ENCODE measurements at regions not wholly inside any gene's neighbourhood (a gene's known extent, or its start where the extent isn't known, plus 50 kb on each side); places are given as distances from the start of the nearest gene placed in this dataset.
"Not testable (repeated sequence)": the region's sequence is repeated elsewhere in the genome, so short reads cannot be mapped to it uniquely, and the experiment has no call there.

- no peak for DNase-seq
- peaks cover 13% of the 10 kb centered on the region for H3K9me3 Mint-ChIP-seq
- no peaks in the 10 kb centered on the region for H3K36me3 Mint-ChIP-seq (ENCODE audit: low read depth)
- no peaks in the 10 kb centered on the region for H3K27me3 Mint-ChIP-seq
- no peak overlapping the region for H3K27ac Mint-ChIP-seq
- H3K4me1 Mint-ChIP-seq (ENCODE audit: low read depth): no peaks in the 10 kb centered on the region
- H3K4me3 Mint-ChIP-seq: no peak overlapping the region
Measured at GRCh38 chr11:101269390-101269789, 139.8 kb upstream of the PGR start.

GRCh38 chr11:101267654-101268053, 138.0 kb upstream of the PGR start:
- Mint-ChIP-seq H3K9me3 (peaks cover 13% of the 10 kb centered on the region), H3K27ac (no peak overlapping the region), H3K4me1 (ENCODE audit: low read depth) (no peaks in the 10 kb centered on the region), H3K27me3 (no peaks in the 10 kb centered on the region), H3K36me3 (ENCODE audit: low read depth) (no peaks in the 10 kb centered on the region), H3K4me3 (no peak overlapping the region)
- no peak for DNase-seq

GRCh38 chr11:101264306-101264705, 134.7 kb upstream of the PGR start:
- Mint-ChIP-seq H3K27me3 (no peaks in the 10 kb centered on the region), H3K4me1 (ENCODE audit: low read depth) (no peaks in the 10 kb centered on the region), H3K9me3 (peaks cover 14% of the 10 kb centered on the region)

GRCh38 chr11:101262995-101263394, 133.4 kb upstream of the PGR start:
- Mint-ChIP-seq H3K4me3 (no peak overlapping the region), H3K27ac (no peak overlapping the region), H3K27me3 (no peaks in the 10 kb centered on the region), H3K9me3 (peaks cover 13% of the 10 kb centered on the region), H3K36me3 (ENCODE audit: low read depth) (no peaks in the 10 kb centered on the region), H3K4me1 (ENCODE audit: low read depth) (no peaks in the 10 kb centered on the region)
- DNase-seq: no peak

More at GRCh38 chr11:101264306-101264705, 134.7 kb upstream of the PGR start:
- Mint-ChIP-seq H3K4me3 (no peak overlapping the region), H3K27ac (no peak overlapping the region), H3K36me3 (ENCODE audit: low read depth) (no peaks in the 10 kb centered on the region)
- no peak for DNase-seq

DNA sequence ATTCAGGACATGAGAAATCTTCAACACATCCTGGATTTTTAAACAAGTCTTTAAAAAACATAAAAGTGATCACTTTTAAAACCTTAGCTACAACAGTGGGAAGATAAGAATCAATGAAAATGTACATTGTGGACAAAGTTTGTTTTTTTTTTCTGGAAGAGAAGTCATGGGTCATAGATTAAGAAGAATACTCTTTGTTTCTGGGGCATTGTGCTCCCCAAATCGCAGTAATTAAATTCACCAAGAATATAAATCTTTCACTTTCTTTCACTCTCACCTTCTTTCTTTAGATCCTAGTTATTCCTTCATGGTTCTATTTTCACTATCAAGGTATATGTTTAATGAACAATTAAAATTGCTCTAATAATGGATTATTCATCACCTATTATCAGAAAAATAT, 132.6 kb upstream of the PGR start:
- no peak for DNase-seq
- Mint-ChIP-seq H3K36me3 (ENCODE audit: low read depth) (no peaks in the 10 kb centered on the region), H3K27me3 (no peaks in the 10 kb centered on the region), H3K4me3 (no peak overlapping the region), H3K9me3 (peaks cover 11% of the 10 kb centered on the region), H3K27ac (no peak overlapping the region), H3K4me1 (ENCODE audit: low read depth) (no peaks in the 10 kb centered on the region)

DNA sequence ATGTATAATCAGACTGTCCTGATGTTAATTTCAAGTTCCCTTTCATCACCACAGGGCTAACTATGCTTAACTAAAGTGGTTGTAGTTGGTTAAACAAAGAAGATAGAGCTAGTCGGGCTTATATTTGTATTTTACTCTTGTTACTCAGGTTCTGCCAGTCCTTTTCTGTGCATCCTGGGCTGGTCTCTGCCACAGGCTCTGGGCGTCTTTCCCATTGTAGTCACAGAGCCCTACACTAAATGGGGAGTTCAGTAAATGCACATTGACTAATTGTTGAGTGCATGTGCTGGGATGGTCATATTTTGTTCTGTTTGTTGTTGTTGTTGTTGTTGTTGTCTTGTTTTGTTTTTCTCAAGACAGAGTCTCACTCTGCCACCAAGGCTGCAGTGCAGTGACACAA, 125.4 kb upstream of the PGR start:
- Mint-ChIP-seq H3K27me3 (no peaks in the 10 kb centered on the region), H3K36me3 (ENCODE audit: low read depth) (no peaks in the 10 kb centered on the region), H3K27ac (no peak overlapping the region), H3K4me1 (ENCODE audit: low read depth) (no peaks in the 10 kb centered on the region), H3K4me3 (no peak overlapping the region), H3K9me3 (peaks cover 8% of the 10 kb centered on the region)
- no peak for DNase-seq

DNA sequence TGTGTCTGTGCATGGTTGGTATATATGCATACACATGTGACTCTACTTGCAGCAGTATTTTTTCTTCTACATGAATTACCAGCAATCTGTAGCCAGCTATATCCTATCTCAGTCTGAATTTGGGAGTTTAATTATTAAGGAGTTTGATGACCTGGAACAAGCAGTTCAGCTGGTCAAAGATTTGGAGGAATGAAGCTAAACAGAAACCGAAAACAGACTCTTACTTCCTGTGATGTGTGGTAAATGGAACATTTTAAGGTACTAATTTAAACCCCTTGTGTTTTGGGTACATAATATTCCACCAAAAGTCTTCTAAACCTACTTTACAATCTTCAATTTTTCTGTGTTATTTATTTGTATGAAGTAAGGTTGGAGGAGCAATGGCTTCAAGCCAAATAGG, 124.4 kb upstream of the PGR start:
- Mint-ChIP-seq H3K4me3 (no peak overlapping the region), H3K27me3 (no peaks in the 10 kb centered on the region), H3K4me1 (ENCODE audit: low read depth) (no peaks in the 10 kb centered on the region), H3K36me3 (ENCODE audit: low read depth) (no peaks in the 10 kb centered on the region), H3K9me3 (peaks cover 6% of the 10 kb centered on the region), H3K27ac (no peak overlapping the region)
- DNase-seq: no peak

GRCh38 chr11:101245635-101246034, 116.0 kb upstream of the PGR start:
- H3K4me1 Mint-ChIP-seq (ENCODE audit: low read depth); H3K27ac Mint-ChIP-seq; H3K4me3 Mint-ChIP-seq; H3K27me3 Mint-ChIP-seq; H3K9me3 Mint-ChIP-seq; DNase-seq; H3K36me3 Mint-ChIP-seq (ENCODE audit: low read depth): not testable (repeated sequence)

DNA sequence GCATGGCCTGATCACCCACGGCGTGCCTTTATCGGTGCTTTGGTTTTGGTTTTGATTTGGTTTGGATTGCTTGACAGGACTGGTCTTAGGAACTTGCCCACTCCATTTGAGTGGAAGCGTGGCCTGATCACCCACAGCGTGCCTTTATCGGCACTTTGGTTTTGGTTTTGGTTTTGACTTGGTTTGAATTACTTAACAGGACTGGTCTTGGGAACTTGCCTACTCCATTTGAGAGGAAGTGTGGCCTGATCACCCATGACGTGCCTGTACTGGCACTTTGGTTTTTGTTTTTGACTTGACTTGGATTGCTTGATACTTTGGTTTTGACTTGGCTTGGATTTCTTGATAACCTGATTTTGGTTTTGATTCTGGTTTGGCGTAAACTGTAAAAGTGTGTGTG, 115.5 kb upstream of the PGR start:
- H3K36me3 Mint-ChIP-seq (ENCODE audit: low read depth); H3K27me3 Mint-ChIP-seq; H3K27ac Mint-ChIP-seq; DNase-seq; H3K4me3 Mint-ChIP-seq; H3K4me1 Mint-ChIP-seq (ENCODE audit: low read depth): not testable (repeated sequence)
- H3K9me3 Mint-ChIP-seq: peaks cover 10% of the 10 kb centered on the region

DNA sequence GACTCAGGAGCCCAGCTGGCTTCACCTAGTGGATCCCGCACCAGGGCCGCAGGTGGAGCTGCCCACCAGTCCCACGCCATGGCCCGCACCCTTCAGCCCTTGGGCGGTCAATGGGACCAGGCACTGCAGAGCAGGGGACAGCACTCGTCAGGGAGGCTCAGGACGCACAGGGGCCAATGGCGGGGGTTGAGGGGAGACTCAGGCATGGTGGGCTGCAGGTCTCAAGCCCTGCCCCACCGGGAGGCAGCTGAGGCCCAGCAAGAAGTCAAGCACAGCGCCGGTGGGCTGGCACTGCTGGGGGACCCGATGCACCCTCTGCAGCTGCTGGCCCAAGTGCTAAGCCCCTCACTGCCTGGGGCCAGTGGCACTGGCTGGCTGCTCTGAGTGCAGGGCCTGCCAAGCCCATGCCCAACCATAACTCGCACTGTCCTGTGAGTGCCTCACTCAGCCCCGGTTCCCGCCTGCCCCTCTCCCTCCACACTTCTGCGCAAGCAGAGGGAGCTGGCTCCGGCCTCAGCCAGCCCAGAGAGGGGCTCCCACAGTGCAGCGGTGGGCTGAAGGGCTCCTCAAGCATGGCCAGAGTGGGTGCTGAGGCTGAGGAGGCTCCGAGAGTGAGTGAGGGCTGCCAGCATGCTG, 111.7 kb upstream of the PGR start:
- Mint-ChIP-seq H3K36me3 (ENCODE audit: low read depth) (no peaks in the 10 kb centered on the region), H3K27ac (no peak overlapping the region), H3K9me3 (peaks cover 7% of the 10 kb centered on the region), H3K27me3 (no peaks in the 10 kb centered on the region), H3K4me3 (no peak overlapping the region), H3K4me1 (ENCODE audit: low read depth) (no peaks in the 10 kb centered on the region)
- DNase-seq: no peak

- H3K9me3 Mint-ChIP-seq: peaks cover 27% of the 10 kb centered on the region
- not testable (repeated sequence) for H3K27me3 Mint-ChIP-seq
Measured at GRCh38 chr11:101231207-101231834, 101.7 kb upstream of the PGR start.

GRCh38 chr11:101226617-101227016, 97.0 kb upstream of the PGR start:
- no peaks in the 10 kb centered on the region for H3K27me3 Mint-ChIP-seq
- H3K9me3 Mint-ChIP-seq: peaks cover 47% of the 10 kb centered on the region
- no peak overlapping the region for H3K27ac Mint-ChIP-seq
- no peak for DNase-seq
- no peak overlapping the region for H3K4me3 Mint-ChIP-seq
- H3K36me3 Mint-ChIP-seq (ENCODE audit: low read depth): no peaks in the 10 kb centered on the region
- no peaks in the 10 kb centered on the region for H3K4me1 Mint-ChIP-seq (ENCODE audit: low read depth)

More at GRCh38 chr11:101231207-101231834, 101.7 kb upstream of the PGR start:
- H3K36me3 Mint-ChIP-seq (ENCODE audit: low read depth); DNase-seq; H3K4me3 Mint-ChIP-seq; H3K27ac Mint-ChIP-seq; H3K4me1 Mint-ChIP-seq (ENCODE audit: low read depth): not testable (repeated sequence)

GRCh38 chr11:101224221-101224620, 94.6 kb upstream of the PGR start:
- no peaks in the 10 kb centered on the region for H3K36me3 Mint-ChIP-seq (ENCODE audit: low read depth)

GRCh38 chr11:101218091-101218490, 88.5 kb upstream of the PGR start:
- not testable (repeated sequence) for H3K36me3 Mint-ChIP-seq (ENCODE audit: low read depth)
- H3K9me3 Mint-ChIP-seq: peaks cover 51% of the 10 kb centered on the region

More at GRCh38 chr11:101224221-101224620, 94.6 kb upstream of the PGR start:
- Mint-ChIP-seq H3K9me3 (peaks cover 53% of the 10 kb centered on the region), H3K4me1 (ENCODE audit: low read depth) (no peaks in the 10 kb centered on the region), H3K4me3 (no peak overlapping the region), H3K27me3 (no peaks in the 10 kb centered on the region), H3K27ac (no peak overlapping the region)
- no peak for DNase-seq

GRCh38 chr11:101216091-101216490, 86.5 kb upstream of the PGR start:
- not testable (repeated sequence) for H3K27ac Mint-ChIP-seq; H3K27me3 Mint-ChIP-seq; DNase-seq; H3K4me3 Mint-ChIP-seq; H3K36me3 Mint-ChIP-seq (ENCODE audit: low read depth); H3K4me1 Mint-ChIP-seq (ENCODE audit: low read depth)
- peaks cover 57% of the 10 kb centered on the region for H3K9me3 Mint-ChIP-seq

More at GRCh38 chr11:101218091-101218490, 88.5 kb upstream of the PGR start:
- H3K27me3 Mint-ChIP-seq; H3K4me3 Mint-ChIP-seq; H3K27ac Mint-ChIP-seq; H3K4me1 Mint-ChIP-seq (ENCODE audit: low read depth); DNase-seq: not testable (repeated sequence)
